BE2C (cell line): ENCODE measurements at regions not wholly inside any gene's neighbourhood (a gene's known extent, or its start where the extent isn't known, plus 50 kb on each side); places are given as distances from the start of the nearest gene placed in this dataset.
A peak's percentile ranks its signal among the peaks of the same experiment; 100 is the strongest.

Experiments
- DNase-seq: peaks from one replicate; pipeline ENCODE4 v3.0.0-alpha.2; 2020
- H3K27me3 ChIP-seq: fragments of 250-450 bp; sonication (Bioruptor Pico); 2 replicates; pipeline ENCODE4 v1.5.1; 2020; ENCODE audit warnings: mild to moderate bottlenecking
- H3K36me3 ChIP-seq: fragments of 250-450 bp; sonication (Bioruptor Pico); 2 replicates; pipeline ENCODE4 v1.5.1; 2020; ENCODE audit warnings: mild to moderate bottlenecking
- H3K4me1 ChIP-seq: fragments of 250-450 bp; sonication (Bioruptor Pico); 2 replicates; pipeline ENCODE4 v1.5.1; 2020
- H3K4me3 ChIP-seq: 2 replicates; pipeline ENCODE4 v1.5.1; 2011; ENCODE audit warnings: low read depth, low read length
- H3K9me3 ChIP-seq: fragments of 250-450 bp; sonication (Bioruptor Pico); 2 replicates; pipeline ENCODE4 v1.5.1; 2020
- TF ChIP-seq, protein P1 (sequence below): IDR thresholded peaks from 2 replicates; pipeline ENCODE4 v1.5.1; 2012; ENCODE audit warnings: mild to moderate bottlenecking, low read depth, low read length

DNA sequence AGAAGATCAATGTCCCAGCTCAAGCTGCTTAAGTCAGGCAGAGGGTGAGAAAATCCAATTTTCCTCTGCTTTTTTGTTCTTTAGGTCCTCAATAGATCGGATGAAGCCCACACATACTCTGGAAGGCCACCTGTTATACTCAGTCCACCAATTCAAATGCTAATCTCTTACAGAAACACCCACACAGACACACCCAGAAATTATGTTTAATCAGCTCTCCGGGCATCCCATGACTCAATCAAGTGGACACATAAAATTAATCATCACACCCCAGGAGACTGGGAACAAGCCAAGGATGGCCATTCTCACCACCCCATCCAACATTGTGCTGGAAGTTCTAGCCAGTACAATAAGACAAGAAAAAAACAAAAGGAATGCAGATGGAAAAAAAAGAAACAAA is 67.8 kb upstream of the SLC24A5 start:
- H3K4me1 ChIP-seq = no peaks in the 10 kb centered on the region
- no peaks in the 10 kb centered on the region for H3K36me3 ChIP-seq
- H3K27me3 ChIP-seq = no peaks in the 10 kb centered on the region
- TF ChIP-seq, protein P1, sequence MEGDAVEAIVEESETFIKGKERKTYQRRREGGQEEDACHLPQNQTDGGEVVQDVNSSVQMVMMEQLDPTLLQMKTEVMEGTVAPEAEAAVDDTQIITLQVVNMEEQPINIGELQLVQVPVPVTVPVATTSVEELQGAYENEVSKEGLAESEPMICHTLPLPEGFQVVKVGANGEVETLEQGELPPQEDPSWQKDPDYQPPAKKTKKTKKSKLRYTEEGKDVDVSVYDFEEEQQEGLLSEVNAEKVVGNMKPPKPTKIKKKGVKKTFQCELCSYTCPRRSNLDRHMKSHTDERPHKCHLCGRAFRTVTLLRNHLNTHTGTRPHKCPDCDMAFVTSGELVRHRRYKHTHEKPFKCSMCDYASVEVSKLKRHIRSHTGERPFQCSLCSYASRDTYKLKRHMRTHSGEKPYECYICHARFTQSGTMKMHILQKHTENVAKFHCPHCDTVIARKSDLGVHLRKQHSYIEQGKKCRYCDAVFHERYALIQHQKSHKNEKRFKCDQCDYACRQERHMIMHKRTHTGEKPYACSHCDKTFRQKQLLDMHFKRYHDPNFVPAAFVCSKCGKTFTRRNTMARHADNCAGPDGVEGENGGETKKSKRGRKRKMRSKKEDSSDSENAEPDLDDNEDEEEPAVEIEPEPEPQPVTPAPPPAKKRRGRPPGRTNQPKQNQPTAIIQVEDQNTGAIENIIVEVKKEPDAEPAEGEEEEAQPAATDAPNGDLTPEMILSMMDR = no peak
- DNase-seq = no peak
- H3K4me3 ChIP-seq = no peak overlapping the region
- no peaks in the 10 kb centered on the region for H3K9me3 ChIP-seq

DNA sequence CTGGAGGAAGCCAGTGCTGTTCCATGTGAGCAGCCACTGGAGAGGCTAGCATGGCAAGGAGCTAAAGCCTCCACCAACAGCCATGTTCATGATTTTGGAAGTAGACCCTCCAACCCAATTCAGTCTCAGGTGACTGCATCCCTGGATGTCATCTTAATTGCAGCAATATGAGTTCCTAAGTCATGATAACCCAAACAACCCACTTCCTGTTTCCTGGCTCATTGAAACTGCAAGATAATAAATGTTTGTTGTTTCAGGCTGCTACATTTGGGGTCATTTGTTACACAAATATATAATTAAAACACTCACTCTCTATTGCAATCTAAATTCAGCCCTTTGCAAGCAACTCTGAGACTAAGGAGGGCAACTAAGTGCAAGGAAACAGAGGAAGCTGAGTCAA is 62.4 kb upstream of the SLC24A5 start:
- H3K4me1 ChIP-seq = peaks cover 8% of the 10 kb centered on the region
- no peak for DNase-seq
- H3K9me3 ChIP-seq = no peaks in the 10 kb centered on the region
- no peak overlapping the region for H3K4me3 ChIP-seq
- no peaks in the 10 kb centered on the region; the same call in 1 of the 2 replicates for H3K27me3 ChIP-seq
- TF ChIP-seq, protein P1 = no peak
- H3K36me3 ChIP-seq = no peaks in the 10 kb centered on the region

DNA sequence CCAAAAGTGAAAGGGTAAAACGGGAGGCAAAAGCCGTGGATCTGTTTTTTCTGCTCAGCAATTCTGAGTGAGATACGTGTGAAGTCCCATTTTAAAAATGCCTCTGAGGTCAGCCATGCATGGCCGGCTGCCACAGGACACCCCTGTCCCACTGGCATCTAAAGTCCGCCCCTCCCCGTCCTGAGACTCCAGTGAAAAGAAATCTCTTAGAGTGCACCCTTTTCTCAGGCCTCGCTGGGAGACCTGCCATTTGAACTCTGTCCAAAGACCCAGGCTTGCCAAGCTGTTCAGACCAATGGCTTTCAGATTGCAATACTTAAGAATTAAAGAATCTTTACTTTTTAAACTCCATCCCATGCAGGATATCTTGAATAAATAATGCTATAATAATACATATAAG is 61.0 kb upstream of the SLC24A5 start:
- TF ChIP-seq, protein P1 = no peak
- Histone ChIP-seq H3K36me3 (no peaks in the 10 kb centered on the region), H3K4me3 (no peak overlapping the region), H3K4me1 (peaks cover 10% of the 10 kb centered on the region), H3K27me3 (no peaks in the 10 kb centered on the region; the same call in 1 of the 2 replicates), H3K9me3 (no peaks in the 10 kb centered on the region)
- DNase-seq = no peak

DNA sequence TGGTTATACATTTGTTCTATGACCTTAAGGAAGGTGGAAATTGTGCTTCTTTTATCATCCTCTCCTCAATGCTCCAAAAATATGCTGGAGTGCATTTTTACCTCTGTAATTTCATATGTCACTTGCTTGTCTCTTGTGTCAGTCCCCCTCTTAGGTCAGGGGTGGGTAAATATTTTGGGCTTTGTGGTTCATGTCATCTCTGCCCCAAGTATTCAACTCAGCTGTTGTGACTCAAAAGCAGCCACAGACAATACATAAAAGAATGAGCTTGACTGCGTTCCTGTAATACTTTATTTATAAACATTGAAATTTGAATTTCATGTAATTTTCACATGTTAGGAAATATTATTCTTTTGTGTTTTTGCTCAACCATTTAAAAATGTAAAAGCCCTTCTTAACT is 60.4 kb upstream of the SLC24A5 start:
- Histone ChIP-seq H3K27me3 (no peaks in the 10 kb centered on the region; the same call in 1 of the 2 replicates), H3K4me1 (peaks cover 10% of the 10 kb centered on the region), H3K4me3 (no peak overlapping the region), H3K36me3 (no peaks in the 10 kb centered on the region), H3K9me3 (no peaks in the 10 kb centered on the region)
- DNase-seq = no peak
- TF ChIP-seq, protein P1 = no peak

DNA sequence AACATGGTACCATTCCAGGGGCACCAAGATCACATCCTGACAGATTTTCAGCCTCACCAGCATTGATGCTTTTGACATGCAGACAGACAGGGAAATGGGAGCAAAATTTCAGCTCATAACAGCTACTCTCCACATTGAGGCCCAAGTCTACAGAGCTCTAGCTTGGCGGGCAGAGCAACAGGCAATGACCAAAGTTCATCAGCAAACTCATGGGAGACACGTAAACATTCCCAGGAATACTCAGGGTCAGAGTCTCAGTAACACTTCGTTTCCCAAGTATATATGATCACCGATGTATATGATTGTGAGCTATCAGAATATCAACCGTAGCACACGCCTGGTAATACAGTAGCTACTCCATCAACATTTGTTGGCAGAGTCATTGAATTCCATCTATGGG is 59.2 kb upstream of the SLC24A5 start:
- TF ChIP-seq, protein P1 = no peak
- Histone ChIP-seq H3K27me3 (no peaks in the 10 kb centered on the region; the same call in 1 of the 2 replicates), H3K4me3 (no peak overlapping the region), H3K9me3 (no peaks in the 10 kb centered on the region), H3K4me1 (peaks cover 11% of the 10 kb centered on the region), H3K36me3 (no peaks in the 10 kb centered on the region)
- DNase-seq = no peak

DNA sequence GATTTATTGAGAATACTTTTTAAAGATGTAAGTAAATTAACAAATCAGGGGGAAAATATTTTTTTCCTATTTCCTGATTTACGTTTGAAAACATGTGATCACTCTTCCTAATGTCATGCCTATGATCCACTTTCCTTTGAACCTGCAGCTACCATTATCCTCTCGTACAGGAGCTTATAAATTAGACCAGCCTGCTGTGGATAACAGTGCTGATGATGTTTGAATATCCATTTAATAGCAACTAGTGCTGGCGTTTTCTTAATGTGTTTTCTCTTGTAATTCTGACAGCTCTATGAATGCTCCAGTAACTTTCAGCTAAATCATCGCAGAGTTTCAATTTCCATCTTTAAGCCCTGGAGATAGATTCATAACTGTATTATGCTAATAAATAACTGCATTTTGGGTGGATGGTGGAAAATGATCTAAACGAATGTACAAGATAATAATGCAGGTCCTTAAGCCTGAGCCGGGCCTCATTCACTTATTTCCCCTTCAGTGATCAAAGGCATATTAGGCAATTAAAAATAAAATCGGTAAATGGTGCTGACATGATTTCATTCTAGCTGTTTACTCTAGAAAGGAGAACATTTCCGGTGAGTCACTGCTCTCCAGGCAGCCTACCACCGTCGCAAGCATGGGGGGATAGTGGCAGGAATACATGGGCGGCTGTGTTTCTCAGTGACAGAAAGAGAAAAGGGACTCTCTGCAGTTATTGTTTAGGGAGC is 58.5 kb upstream of the SLC24A5 start:
- Histone ChIP-seq H3K27me3 (no peaks in the 10 kb centered on the region; the same call in 1 of the 2 replicates), H3K4me1 (peaks cover 12% of the 10 kb centered on the region), H3K36me3 (no peaks in the 10 kb centered on the region), H3K9me3 (no peaks in the 10 kb centered on the region), H3K4me3 (peak overlapping the region; percentile 29)
- DNase-seq = peak; percentile 65
- TF ChIP-seq, protein P1 = no peak
